BE2C (cell line): ENCODE measurements at regions not wholly inside any gene's neighbourhood (a gene's known extent, or its start where the extent isn't known, plus 50 kb on each side); places are given as distances from the start of the nearest gene placed in this dataset.

Source experiments
- DNase-seq: peaks from one replicate; pipeline ENCODE4 v3.0.0-alpha.2; 2020
- H3K27me3 ChIP-seq: fragments of 250-450 bp; sonication (Bioruptor Pico); 2 replicates; pipeline ENCODE4 v1.5.1; 2020; ENCODE audit warnings: mild to moderate bottlenecking
- H3K36me3 ChIP-seq: fragments of 250-450 bp; sonication (Bioruptor Pico); 2 replicates; pipeline ENCODE4 v1.5.1; 2020; ENCODE audit warnings: mild to moderate bottlenecking
- H3K4me1 ChIP-seq: fragments of 250-450 bp; sonication (Bioruptor Pico); 2 replicates; pipeline ENCODE4 v1.5.1; 2020
- H3K4me3 ChIP-seq: 2 replicates; pipeline ENCODE4 v1.5.1; 2011; ENCODE audit warnings: low read depth, low read length
- H3K9me3 ChIP-seq: fragments of 250-450 bp; sonication (Bioruptor Pico); 2 replicates; pipeline ENCODE4 v1.5.1; 2020
- TF ChIP-seq, protein P1 (sequence below): IDR thresholded peaks from 2 replicates; pipeline ENCODE4 v1.5.1; 2012; ENCODE audit warnings: mild to moderate bottlenecking, low read depth, low read length

DNA sequence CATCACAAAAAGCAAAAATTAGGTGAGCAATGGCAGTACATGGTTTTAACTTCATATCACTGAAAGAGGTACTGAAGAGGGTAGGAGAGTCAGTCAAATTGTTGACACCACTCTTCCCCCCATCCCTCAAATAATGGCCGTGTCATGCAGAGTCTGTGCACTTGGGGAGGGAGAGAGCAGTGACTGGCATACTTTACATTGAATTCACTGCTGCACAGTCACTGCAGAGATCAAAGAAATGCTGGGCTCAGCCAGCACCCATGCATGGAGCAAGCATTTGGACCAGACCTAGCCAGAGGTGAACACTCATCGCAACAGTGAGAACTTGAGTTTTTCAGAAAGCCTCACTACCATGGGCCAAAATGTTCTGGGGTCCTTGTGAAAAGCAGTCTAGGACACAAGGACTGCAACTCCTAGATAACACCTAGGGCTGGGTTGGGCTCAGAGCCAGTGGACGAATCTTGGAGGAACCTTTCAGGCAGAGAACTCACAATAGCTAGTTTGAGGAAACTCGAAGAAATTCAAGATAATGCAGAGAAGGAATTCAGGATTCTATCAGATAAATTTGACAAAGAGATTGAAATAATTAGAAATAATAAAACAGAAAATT, 112.9 kb downstream of the NR4A2 start:
- H3K36me3 ChIP-seq, result no peaks in the 10 kb centered on the region
- TF ChIP-seq, protein P1, sequence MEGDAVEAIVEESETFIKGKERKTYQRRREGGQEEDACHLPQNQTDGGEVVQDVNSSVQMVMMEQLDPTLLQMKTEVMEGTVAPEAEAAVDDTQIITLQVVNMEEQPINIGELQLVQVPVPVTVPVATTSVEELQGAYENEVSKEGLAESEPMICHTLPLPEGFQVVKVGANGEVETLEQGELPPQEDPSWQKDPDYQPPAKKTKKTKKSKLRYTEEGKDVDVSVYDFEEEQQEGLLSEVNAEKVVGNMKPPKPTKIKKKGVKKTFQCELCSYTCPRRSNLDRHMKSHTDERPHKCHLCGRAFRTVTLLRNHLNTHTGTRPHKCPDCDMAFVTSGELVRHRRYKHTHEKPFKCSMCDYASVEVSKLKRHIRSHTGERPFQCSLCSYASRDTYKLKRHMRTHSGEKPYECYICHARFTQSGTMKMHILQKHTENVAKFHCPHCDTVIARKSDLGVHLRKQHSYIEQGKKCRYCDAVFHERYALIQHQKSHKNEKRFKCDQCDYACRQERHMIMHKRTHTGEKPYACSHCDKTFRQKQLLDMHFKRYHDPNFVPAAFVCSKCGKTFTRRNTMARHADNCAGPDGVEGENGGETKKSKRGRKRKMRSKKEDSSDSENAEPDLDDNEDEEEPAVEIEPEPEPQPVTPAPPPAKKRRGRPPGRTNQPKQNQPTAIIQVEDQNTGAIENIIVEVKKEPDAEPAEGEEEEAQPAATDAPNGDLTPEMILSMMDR, result no peak

DNA sequence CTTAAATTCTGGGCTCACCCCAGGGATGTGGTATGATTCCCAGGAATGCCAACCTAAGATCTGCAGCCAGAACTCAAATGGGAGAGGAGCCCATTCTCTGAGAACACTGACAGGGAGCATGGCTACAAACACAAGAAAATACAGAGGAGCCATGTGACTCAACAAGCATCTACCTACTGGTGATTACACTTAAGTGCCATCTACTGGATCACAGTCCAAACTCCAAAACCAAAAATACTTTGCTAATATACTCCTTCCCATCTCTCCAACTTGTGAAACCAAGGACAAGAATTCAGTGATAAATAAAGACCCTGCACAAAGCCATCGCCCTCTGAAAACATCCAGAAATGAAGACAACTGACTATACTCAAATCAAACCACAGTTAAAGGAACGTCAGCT, 116.9 kb downstream of the NR4A2 start:
- no peak overlapping the region for H3K4me3 ChIP-seq
- TF ChIP-seq, protein P1, result no peak
- H3K9me3 ChIP-seq, result no peaks in the 10 kb centered on the region
- no peaks in the 10 kb centered on the region for H3K36me3 ChIP-seq
- no peak for DNase-seq
- H3K27me3 ChIP-seq, result no peaks in the 10 kb centered on the region
- no peaks in the 10 kb centered on the region for H3K4me1 ChIP-seq

More for the DNA sequence above, 112.9 kb downstream of the NR4A2 start:
- no peaks in the 10 kb centered on the region for H3K4me1 ChIP-seq
- H3K4me3 ChIP-seq, result no peak overlapping the region
- DNase-seq, result no peak
- no peaks in the 10 kb centered on the region for H3K9me3 ChIP-seq
- H3K27me3 ChIP-seq, result no peaks in the 10 kb centered on the region

DNA sequence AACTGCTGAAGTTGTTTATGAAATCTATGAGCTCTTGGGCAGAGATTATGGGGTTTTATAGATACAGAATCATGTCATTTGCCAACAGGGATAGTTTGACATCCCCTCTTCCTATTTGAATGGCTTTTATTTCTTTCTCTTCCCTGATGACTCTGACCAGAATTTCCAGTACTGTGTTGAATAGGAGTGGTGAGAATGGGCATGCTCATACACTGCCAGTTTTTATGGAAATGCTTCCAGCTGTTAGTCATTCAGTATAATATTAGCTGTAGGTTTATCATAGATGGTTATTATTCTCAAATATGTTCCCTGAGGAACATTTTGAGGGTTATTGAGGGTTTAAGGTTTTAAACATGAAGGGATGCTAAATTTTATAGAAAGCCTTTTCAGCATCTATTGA, 121.2 kb downstream of the NR4A2 start:
- no peak for DNase-seq
- no peak overlapping the region for H3K4me3 ChIP-seq
- no peaks in the 10 kb centered on the region for H3K4me1 ChIP-seq
- TF ChIP-seq, protein P1, result no peak
- H3K9me3 ChIP-seq, result no peaks in the 10 kb centered on the region
- H3K27me3 ChIP-seq, result no peaks in the 10 kb centered on the region
- no peaks in the 10 kb centered on the region for H3K36me3 ChIP-seq

DNA sequence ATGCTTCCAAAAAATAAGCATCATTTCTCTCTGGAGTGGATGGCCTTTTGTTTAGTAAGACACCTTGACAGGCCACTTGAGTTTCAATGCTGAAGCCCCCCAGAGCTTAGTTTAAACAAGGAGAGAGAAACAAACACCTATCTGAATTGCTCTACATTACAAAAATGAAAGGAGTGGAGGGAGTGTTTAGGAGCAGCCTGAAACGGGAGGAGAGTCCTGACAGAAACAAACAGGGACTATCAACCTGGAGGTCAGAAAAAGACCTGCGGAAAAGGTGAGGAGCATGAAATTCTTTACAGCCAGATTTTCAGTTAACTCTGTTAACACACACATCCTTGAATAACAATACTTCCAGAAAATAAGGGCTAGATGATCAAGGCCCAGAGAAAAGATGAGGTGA, 126.2 kb downstream of the NR4A2 start:
- no peaks in the 10 kb centered on the region for H3K36me3 ChIP-seq
- no peak for DNase-seq
- no peaks in the 10 kb centered on the region for H3K4me1 ChIP-seq
- no peaks in the 10 kb centered on the region for H3K27me3 ChIP-seq
- H3K4me3 ChIP-seq, result no peak overlapping the region
- TF ChIP-seq, protein P1, result no peak
- H3K9me3 ChIP-seq, result no peaks in the 10 kb centered on the region

GRCh38 chr2:156199588-156199987, 132.9 kb downstream of the NR4A2 start:
- no peak for DNase-seq

GRCh38 chr2:156196031-156196430, 136.5 kb downstream of the NR4A2 start:
- Histone ChIP-seq H3K4me1 (no peaks in the 10 kb centered on the region), H3K4me3 (no peak overlapping the region), H3K36me3 (no peaks in the 10 kb centered on the region), H3K9me3 (no peaks in the 10 kb centered on the region), H3K27me3 (no peaks in the 10 kb centered on the region)
- no peak for DNase-seq
- TF ChIP-seq, protein P1, result no peak

More at GRCh38 chr2:156199588-156199987, 132.9 kb downstream of the NR4A2 start:
- Histone ChIP-seq H3K4me1 (no peaks in the 10 kb centered on the region), H3K36me3 (no peaks in the 10 kb centered on the region), H3K9me3 (no peaks in the 10 kb centered on the region), H3K4me3 (no peak overlapping the region), H3K27me3 (no peaks in the 10 kb centered on the region)
- TF ChIP-seq, protein P1, result no peak
